ENCODE measurements at regions not wholly inside any gene's neighbourhood (a gene's known extent, or its start where the extent isn't known, plus 50 kb on each side); places are given as distances from the start of the nearest gene placed in this dataset.

DNA sequence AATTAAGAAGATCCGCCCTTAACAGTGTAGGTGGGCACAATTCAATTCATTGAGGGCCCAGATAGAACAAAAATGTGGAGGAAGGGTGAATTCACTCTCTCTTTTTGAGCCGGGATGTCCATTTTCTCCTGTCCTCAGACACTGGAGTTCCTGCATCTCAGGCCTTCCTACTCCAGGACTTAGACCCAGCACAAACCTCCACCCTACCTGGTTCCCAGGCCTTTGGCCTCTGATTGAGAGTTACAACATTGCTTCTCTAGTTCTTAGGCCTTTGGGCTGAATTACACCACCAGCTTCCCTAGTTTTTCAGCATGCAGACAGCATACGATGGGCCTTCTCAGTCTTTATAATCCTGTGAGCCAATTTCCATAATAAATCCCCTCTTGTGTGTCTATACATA lies 87.8 kb upstream of the TMEM17 start:
- 100% methylated on average over 2 to 3 of the region's 3 CpGs for WGBS, 2 donors (ENCODE audit: low coverage in 1 of 2)
- Histone ChIP-seq H3K4me3 (no peak overlapping the region), H3K9me3 (no peaks in the 10 kb centered on the region), H3K27me3 (no peaks in the 10 kb centered on the region), H3K4me1 (peaks cover 0 to 33% (median 6%) of the 10 kb centered on the region in 3 donors), H3K27ac (no peak overlapping the region), H3K36me3 (no peaks in the 10 kb centered on the region)
- TF ChIP-seq, protein P1, sequence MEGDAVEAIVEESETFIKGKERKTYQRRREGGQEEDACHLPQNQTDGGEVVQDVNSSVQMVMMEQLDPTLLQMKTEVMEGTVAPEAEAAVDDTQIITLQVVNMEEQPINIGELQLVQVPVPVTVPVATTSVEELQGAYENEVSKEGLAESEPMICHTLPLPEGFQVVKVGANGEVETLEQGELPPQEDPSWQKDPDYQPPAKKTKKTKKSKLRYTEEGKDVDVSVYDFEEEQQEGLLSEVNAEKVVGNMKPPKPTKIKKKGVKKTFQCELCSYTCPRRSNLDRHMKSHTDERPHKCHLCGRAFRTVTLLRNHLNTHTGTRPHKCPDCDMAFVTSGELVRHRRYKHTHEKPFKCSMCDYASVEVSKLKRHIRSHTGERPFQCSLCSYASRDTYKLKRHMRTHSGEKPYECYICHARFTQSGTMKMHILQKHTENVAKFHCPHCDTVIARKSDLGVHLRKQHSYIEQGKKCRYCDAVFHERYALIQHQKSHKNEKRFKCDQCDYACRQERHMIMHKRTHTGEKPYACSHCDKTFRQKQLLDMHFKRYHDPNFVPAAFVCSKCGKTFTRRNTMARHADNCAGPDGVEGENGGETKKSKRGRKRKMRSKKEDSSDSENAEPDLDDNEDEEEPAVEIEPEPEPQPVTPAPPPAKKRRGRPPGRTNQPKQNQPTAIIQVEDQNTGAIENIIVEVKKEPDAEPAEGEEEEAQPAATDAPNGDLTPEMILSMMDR (IDR thresholded peaks at IDR 0.05) = no peak
- TF ChIP-seq POLR2A (IDR thresholded peaks at IDR 0.05) (no peak), EP300 (IDR thresholded peaks at IDR 0.05) (no peak), POLR2AphosphoS5 (IDR thresholded peaks at IDR 0.05) (no peak)
- no peak for ATAC-seq

GRCh38 chr2:62591491-62591890 lies 85.5 kb upstream of the TMEM17 start:
- H3K4me1 ChIP-seq = peaks cover 0 to 46% (median 6%) of the 10 kb centered on the region in 3 donors
- no peak for ATAC-seq
- H3K9me3 ChIP-seq = peaks cover 0 to 1% (median 0%) of the 10 kb centered on the region in 3 donors
- no peak overlapping the region for H3K27ac ChIP-seq
- 86 to 92% methylated on average over 1 of the region's 1 CpG for WGBS, 2 donors (ENCODE audit: low coverage in 1 of 2)
- H3K36me3 ChIP-seq = no peaks in the 10 kb centered on the region
- H3K4me3 ChIP-seq = no peak overlapping the region
- no peaks in the 10 kb centered on the region for H3K27me3 ChIP-seq
- no peak for TF ChIP-seq POLR2A (IDR thresholded peaks at IDR 0.05)
- no peak for TF ChIP-seq POLR2AphosphoS5 (IDR thresholded peaks at IDR 0.05)
- TF ChIP-seq, protein P1 (IDR thresholded peaks at IDR 0.05) = no peak
- no peak for TF ChIP-seq EP300 (IDR thresholded peaks at IDR 0.05)

DNA sequence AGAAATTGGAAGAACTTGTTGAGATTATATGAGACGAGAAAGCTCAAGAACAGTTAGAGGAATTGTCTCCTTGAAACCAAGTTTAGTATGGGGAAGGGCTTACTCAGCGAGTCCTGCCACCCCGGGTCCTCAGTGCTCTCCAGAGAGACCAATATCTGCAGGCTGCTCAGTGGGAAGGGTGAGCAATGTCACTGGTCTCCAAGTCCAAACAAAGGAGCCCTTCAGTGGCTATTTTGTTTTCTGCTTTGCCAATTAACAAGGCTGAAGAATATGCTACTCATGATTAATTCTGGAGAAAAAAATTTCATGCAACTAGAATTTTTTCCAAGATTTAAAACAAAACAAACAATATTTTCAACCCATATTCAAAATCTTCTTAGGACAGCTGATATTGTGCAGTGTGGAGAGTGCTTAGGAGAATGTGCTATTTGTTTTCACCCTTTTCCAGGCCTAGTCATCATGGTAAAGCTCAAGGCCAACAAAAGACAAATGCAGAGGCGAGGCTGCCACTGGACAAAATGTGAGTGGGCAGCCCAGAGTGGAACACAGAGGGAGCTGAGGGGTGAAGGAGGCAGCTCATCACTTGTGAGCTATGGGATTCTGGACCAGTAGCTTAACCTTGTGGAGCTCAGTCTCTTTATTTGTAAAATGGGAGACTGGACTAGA lies 83.8 kb upstream of the TMEM17 start:
- no peak overlapping the region for H3K4me3 ChIP-seq
- H3K9me3 ChIP-seq = peaks cover 0 to 6% (median 0%) of the 10 kb centered on the region in 3 donors
- no peak for TF ChIP-seq EP300 (IDR thresholded peaks at IDR 0.05)
- TF ChIP-seq, protein P1 (IDR thresholded peaks at IDR 0.05) = no peak
- TF ChIP-seq POLR2A (IDR thresholded peaks at IDR 0.05) = no peak
- TF ChIP-seq POLR2AphosphoS5 (IDR thresholded peaks at IDR 0.05) = no peak
- H3K27ac ChIP-seq = peak overlapping the region in 1 of 4 donors; percentile 14
- WGBS, 2 donors (ENCODE audit: low coverage in 1 of 2) = 65 to 71% methylated on average over 3 to 4 of the region's 4 CpGs
- peaks cover 0 to 33% (median 6%) of the 10 kb centered on the region in 3 donors for H3K4me1 ChIP-seq
- no peak for ATAC-seq
- no peaks in the 10 kb centered on the region for H3K36me3 ChIP-seq
- no peaks in the 10 kb centered on the region for H3K27me3 ChIP-seq

- Histone ChIP-seq H3K4me3 (no peak overlapping the region), H3K4me1 (peaks cover 0 to 33% (median 6%) of the 10 kb centered on the region in 3 donors), H3K36me3 (no peaks in the 10 kb centered on the region), H3K27ac (peak overlapping the region in 2 of 4 donors; percentile 2 to 23), H3K27me3 (no peaks in the 10 kb centered on the region), H3K9me3 (peaks cover 0 to 6% (median 0%) of the 10 kb centered on the region in 3 donors)
- 74 to 76% methylated on average over 3 of the region's 3 CpGs for WGBS, 2 donors (ENCODE audit: low coverage in 1 of 2)
- no peak for ATAC-seq
- TF ChIP-seq POLR2AphosphoS5 (IDR thresholded peaks at IDR 0.05) (no peak), EP300 (IDR thresholded peaks at IDR 0.05) (no peak), POLR2A (IDR thresholded peaks at IDR 0.05) (no peak)
- TF ChIP-seq, protein P1 (IDR thresholded peaks at IDR 0.05) = no peak
Observed at GRCh38 chr2:62587592-62587991, 81.6 kb upstream of the TMEM17 start.

GRCh38 chr2:62586981-62587380 lies 81.0 kb upstream of the TMEM17 start:
- no peaks in the 10 kb centered on the region for H3K27me3 ChIP-seq
- no peaks in the 10 kb centered on the region for H3K36me3 ChIP-seq
- TF ChIP-seq EP300 (IDR thresholded peaks at IDR 0.05) = no peak
- TF ChIP-seq POLR2A (IDR thresholded peaks at IDR 0.05) = no peak
- TF ChIP-seq POLR2AphosphoS5 (IDR thresholded peaks at IDR 0.05) = no peak
- TF ChIP-seq, protein P1 (IDR thresholded peaks at IDR 0.05) = no peak
- peaks cover 0 to 6% (median 0%) of the 10 kb centered on the region in 3 donors for H3K9me3 ChIP-seq
- H3K27ac ChIP-seq = peak overlapping the region in 3 of 4 donors; percentile 2 to 25 (median 23)
- WGBS, 2 donors (ENCODE audit: low coverage in 1 of 2) = 29 to 83% methylated on average over 1 to 2 of the region's 2 CpGs
- H3K4me1 ChIP-seq = peaks cover 0 to 33% (median 6%) of the 10 kb centered on the region in 3 donors
- no peak overlapping the region for H3K4me3 ChIP-seq
- no peak for ATAC-seq
